Spleen (tissue), 11 donors: ENCODE measurements at regions not wholly inside any gene's neighbourhood (a gene's known extent, or its start where the extent isn't known, plus 50 kb on each side); places are given as distances from the start of the nearest gene placed in this dataset.
A peak's percentile ranks its signal among the peaks of the same experiment; 100 is the strongest.

Experiments
- DNase-seq: peaks from one replicate; pipeline ENCODE4 v3.0.0-alpha.2; 2020
- H3K27ac ChIP-seq, 8 donors: fragments of 200-600 bp; sonication (generic) in 7 of 8; 1 replicate in 4 of 8; 2 replicates in 4 of 8; pipeline versions ENCODE4 v1.5.0 to v1.8.0; 2016 to 2021; ENCODE audit warnings: inconsistent platforms in 4 of 8, mild to moderate bottlenecking in 4 of 8, moderate library complexity in 1 of 8
- H3K27me3 ChIP-seq, 7 donors: fragments of 200-600 bp; sonication (generic) in 6 of 7; replicated peaks in 1 of 7; 1 replicate in 4 of 7; 2 replicates in 3 of 7; pipeline versions ENCODE4 v1.5.0 to v1.8.0; 2016 to 2021; ENCODE audit warnings: inconsistent platforms in 3 of 7, mild to moderate bottlenecking in 1 of 7
- H3K36me3 ChIP-seq, 6 donors: fragments of 200-600 bp; sonication (generic) in 5 of 6; 1 replicate in 4 of 6; 2 replicates in 2 of 6; pipeline versions ENCODE4 v1.5.0 to v1.8.0; 2016 to 2021; ENCODE audit warnings: inconsistent platforms in 2 of 6
- H3K4me1 ChIP-seq, 6 donors: fragments of 200-600 bp; sonication (generic) in 5 of 6; 1 replicate in 3 of 6; 2 replicates in 3 of 6; pipeline versions ENCODE4 v1.5.0 to v1.8.0; 2016 to 2021; ENCODE audit warnings: inconsistent platforms in 3 of 6
- H3K4me3 ChIP-seq, 8 donors: fragments of 200-600 bp; sonication (generic) in 7 of 8; 1 replicate in 4 of 8; 2 replicates in 4 of 8; pipeline versions ENCODE4 v1.5.0 to v1.8.0; 2016 to 2021; ENCODE audit warnings: inconsistent platforms in 4 of 8, mild to moderate bottlenecking in 4 of 8, moderate library complexity in 2 of 8
- H3K9me3 ChIP-seq, 8 donors: fragments of 200-600 bp; sonication (generic) in 7 of 8; 1 replicate in 4 of 8; 2 replicates in 4 of 8; pipeline versions ENCODE4 v1.5.0 to v1.8.0; 2016 to 2021; ENCODE audit warnings: inconsistent platforms in 4 of 8
- POLR2A ChIP-seq, 3 donors: fragments of 450-650 bp; IDR thresholded peaks; one replicate each; pipeline ENCODE4 v1.5.1; 2017; ENCODE audit warnings: antibody characterized with exemption in 3 of 3, mild to moderate bottlenecking in 1 of 3
- POLR2AphosphoS5 ChIP-seq, 3 donors: sonication (generic); formaldehyde crosslinking; IDR thresholded peaks; one replicate each; pipeline ENCODE4 v1.5.1; 2017; ENCODE audit warnings: antibody characterized with exemption in 3 of 3
- WGBS, 5 donors: extraction: QIAGEN DNeasy Blood & Tissue Kit in 3 of 5; methylation state at CpG; one replicate each; pipeline versions ENCODE4 v1.1.5 to v1.1.7; 2013 to 2018; 5-methylcytosine and 5-hydroxymethylcytosine counted together
- intact Hi-C: fragments of 100-400 bp; cut with DNase I; formaldehyde crosslinking; loops from one replicate; pipeline ENCODE4 v1.15.0; 2023; ENCODE audit warnings: low total_unique reads
- TF ChIP-seq, protein P1 (sequence below), 11 experiments: fragments of 200-600 bp in 7 of 11; fragments of 450-650 bp in 4 of 11; sonication (generic) in 4 of 11; IDR thresholded peaks in 8 of 11; conservative IDR thresholded peaks in 3 of 11; 1 replicate in 7 of 11; 2 replicates in 4 of 11; pipeline versions ENCODE4 v1.4.0 to v1.8.0; 2016 to 2021; ENCODE audit warnings: antibody characterized with exemption in 11 of 11, inconsistent platforms in 4 of 11, mild to moderate bottlenecking in 1 of 11
- donor health status: healthy with polysubstance abuse.
- donor health status: DM: no; HTN: no; CAD: no; lungs with moderate emphysema.
- donor health status: DM: no; HTN: no; CAD: no.
- donor health status: Bipolar disorder and iron deficiency.
- donor health status: healthy.
- donor health status: DM: no; HTN: no; CAD: no.
- donor health status: DM: yes; HTN: yes; CAD: no.

DNA sequence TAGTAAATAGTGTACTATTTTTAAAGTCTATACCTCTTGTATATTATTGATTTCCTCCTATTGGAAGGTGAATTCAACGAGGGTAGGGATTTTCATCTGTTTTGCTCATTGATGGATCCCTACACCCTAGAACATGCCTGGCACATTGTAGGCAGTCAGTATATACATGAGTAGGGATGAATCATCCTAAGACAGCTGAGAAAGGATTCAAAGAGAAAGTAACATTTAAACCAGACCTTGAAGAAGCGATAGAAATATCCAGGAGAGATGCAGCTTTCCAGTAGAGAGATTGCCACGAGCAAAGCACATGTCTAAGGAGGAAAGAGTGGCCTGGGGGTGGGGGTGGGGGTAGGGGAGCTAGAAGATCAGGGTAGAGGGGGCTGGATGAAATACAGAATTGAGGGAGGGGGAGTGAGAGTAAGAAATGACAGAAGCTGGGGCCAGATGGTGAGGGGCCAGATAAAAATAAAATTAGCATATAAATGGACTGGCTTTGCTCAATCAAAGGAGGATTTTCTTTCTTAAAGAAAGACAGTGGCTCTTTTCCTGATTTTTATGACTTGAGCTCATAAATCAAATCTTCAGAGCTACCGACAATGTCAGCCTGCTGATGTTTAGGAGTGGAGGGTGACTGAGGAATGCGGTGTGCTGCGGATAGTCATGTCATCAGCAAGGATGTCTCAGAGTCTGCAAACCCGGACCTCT lies 168.2 kb downstream of the SAMD5 start:
- TF ChIP-seq, protein P1, sequence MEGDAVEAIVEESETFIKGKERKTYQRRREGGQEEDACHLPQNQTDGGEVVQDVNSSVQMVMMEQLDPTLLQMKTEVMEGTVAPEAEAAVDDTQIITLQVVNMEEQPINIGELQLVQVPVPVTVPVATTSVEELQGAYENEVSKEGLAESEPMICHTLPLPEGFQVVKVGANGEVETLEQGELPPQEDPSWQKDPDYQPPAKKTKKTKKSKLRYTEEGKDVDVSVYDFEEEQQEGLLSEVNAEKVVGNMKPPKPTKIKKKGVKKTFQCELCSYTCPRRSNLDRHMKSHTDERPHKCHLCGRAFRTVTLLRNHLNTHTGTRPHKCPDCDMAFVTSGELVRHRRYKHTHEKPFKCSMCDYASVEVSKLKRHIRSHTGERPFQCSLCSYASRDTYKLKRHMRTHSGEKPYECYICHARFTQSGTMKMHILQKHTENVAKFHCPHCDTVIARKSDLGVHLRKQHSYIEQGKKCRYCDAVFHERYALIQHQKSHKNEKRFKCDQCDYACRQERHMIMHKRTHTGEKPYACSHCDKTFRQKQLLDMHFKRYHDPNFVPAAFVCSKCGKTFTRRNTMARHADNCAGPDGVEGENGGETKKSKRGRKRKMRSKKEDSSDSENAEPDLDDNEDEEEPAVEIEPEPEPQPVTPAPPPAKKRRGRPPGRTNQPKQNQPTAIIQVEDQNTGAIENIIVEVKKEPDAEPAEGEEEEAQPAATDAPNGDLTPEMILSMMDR (IDR thresholded peaks at IDR 0.05 in 8 of 11, conservative IDR thresholded peaks at IDR 0.05 in 3 of 11): no peak
- TF ChIP-seq POLR2A (IDR thresholded peaks at IDR 0.05): no peak
- no peak for TF ChIP-seq POLR2AphosphoS5 (IDR thresholded peaks at IDR 0.05)

DNA sequence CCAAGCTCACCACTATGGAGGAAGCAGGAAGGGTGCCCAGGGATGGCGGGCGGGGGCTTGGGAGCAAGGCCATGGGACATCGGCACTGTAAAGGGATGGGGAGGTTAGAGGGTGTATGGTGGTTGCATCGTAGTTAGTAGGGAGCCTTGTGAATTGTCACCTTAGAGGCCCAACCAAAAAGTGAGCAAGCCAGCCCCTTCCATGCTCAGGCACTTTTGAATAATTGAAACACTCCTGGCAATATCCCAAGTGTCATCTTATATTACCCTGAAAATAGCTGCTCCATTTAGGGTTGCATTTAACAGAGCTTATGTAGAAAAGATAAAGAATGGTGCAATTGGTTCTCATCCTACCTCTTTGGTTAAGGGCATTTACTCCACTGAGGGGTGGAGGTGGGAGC lies 169.2 kb downstream of the SAMD5 start:
- peak; percentile 36 for DNase-seq
- intact Hi-C loops: no loop called here
- H3K27me3 ChIP-seq: peaks cover 0 to 2% (median 0%) of the 10 kb centered on the region in 7 donors
- no peak overlapping the region for H3K4me3 ChIP-seq
- H3K4me1 ChIP-seq: no peaks in the 10 kb centered on the region
- WGBS, 5 donors: 55 to 84% (median 67%) methylated on average over 4 of the region's 4 CpGs
- TF ChIP-seq POLR2A (IDR thresholded peaks at IDR 0.05): no peak
- no peak for TF ChIP-seq POLR2AphosphoS5 (IDR thresholded peaks at IDR 0.05)
- TF ChIP-seq, protein P1 (IDR thresholded peaks at IDR 0.05 in 8 of 11, conservative IDR thresholded peaks at IDR 0.05 in 3 of 11): no peak
- no peak overlapping the region for H3K27ac ChIP-seq
- H3K36me3 ChIP-seq: no peaks in the 10 kb centered on the region
- no peaks in the 10 kb centered on the region for H3K9me3 ChIP-seq

More for the DNA sequence above, 168.2 kb downstream of the SAMD5 start:
- Histone ChIP-seq H3K36me3 (no peaks in the 10 kb centered on the region), H3K27me3 (peaks cover 0 to 2% (median 0%) of the 10 kb centered on the region in 7 donors), H3K9me3 (no peaks in the 10 kb centered on the region), H3K27ac (no peak overlapping the region), H3K4me3 (no peak overlapping the region), H3K4me1 (no peaks in the 10 kb centered on the region)
- intact Hi-C loops: no loop called here
- no peak for DNase-seq
- 71 to 87% (median 82%) methylated on average over 7 of the region's 7 CpGs for WGBS, 5 donors

DNA sequence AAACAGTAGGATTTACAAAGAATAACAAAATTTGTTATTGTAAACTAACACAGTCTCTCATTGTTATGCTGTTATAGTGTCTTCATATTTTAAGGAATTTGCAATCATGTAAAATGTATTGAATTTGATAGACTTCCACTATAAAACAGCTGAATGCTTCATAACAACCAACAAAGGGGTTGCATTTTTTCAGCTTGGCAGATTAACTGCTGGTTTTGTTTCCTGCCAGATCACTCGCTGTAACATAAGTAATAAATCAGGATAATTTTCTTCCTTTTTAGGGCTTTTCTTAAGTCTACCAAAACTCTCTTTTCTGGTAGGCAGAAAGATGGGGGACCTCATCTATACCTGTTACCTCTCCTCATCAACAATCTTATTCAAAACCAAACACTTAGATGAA lies 169.8 kb downstream of the SAMD5 start:
- no peaks in the 10 kb centered on the region for H3K36me3 ChIP-seq
- no peak for TF ChIP-seq POLR2A (IDR thresholded peaks at IDR 0.05)
- no peaks in the 10 kb centered on the region for H3K9me3 ChIP-seq
- no peaks in the 10 kb centered on the region for H3K4me1 ChIP-seq
- intact Hi-C loops: no loop called here
- no peak for DNase-seq
- no peak overlapping the region for H3K4me3 ChIP-seq
- no peak overlapping the region for H3K27ac ChIP-seq
- H3K27me3 ChIP-seq: peaks cover 0 to 2% (median 0%) of the 10 kb centered on the region in 7 donors
- 6 to 21% (median 14%) methylated on average over 1 of the region's 1 CpG for WGBS, 5 donors

DNA sequence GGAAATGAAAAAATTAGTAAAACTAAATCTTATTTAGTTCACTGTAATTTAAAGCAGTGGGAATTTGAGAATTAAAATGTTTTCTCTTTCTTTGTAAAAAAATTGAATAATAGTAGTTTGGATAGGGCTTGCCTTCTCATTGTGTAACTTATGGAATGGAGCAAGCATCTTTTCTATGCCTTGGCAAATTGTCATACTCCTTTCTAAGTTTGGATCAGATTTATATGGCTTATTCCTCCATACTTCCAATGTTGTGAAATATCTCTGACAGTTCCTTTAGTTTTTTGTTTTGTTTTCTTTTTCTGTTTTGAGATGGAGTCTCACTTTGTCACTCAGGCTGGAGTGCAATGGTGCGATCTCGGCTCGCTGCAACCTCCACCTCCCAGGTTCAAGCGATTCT lies 176.4 kb downstream of the SAMD5 start:
- Histone ChIP-seq H3K4me3 (no peak overlapping the region), H3K36me3 (no peaks in the 10 kb centered on the region), H3K9me3 (no peaks in the 10 kb centered on the region), H3K4me1 (no peaks in the 10 kb centered on the region), H3K27ac (no peak overlapping the region), H3K27me3 (peaks cover 0 to 2% (median 0%) of the 10 kb centered on the region in 7 donors)
- 91 to 97% (median 95%) methylated on average over 4 of the region's 4 CpGs for WGBS, 5 donors
- TF ChIP-seq, protein P1 (IDR thresholded peaks at IDR 0.05 in 8 of 11, conservative IDR thresholded peaks at IDR 0.05 in 3 of 11): no peak
- TF ChIP-seq POLR2AphosphoS5 (IDR thresholded peaks at IDR 0.05) (no peak), POLR2A (IDR thresholded peaks at IDR 0.05) (no peak)
- intact Hi-C loops: no loop called here
- DNase-seq: no peak
